ENCODE measurements at regions not wholly inside any gene's neighbourhood (a gene's known extent, or its start where the extent isn't known, plus 50 kb on each side); places are given as distances from the start of the nearest gene placed in this dataset.

- Histone ChIP-seq H3K27me3 (ENCODE audit: control insufficient read depth in 1 of 2, insufficient read depth in 2 of 2, low read length in 2 of 2) (no peaks in the 10 kb centered on the region), H3K36me3 (ENCODE audit: insufficient read depth, low read length) (no peaks in the 10 kb centered on the region), H3K9me3 (ENCODE audit: control insufficient read depth in 1 of 2, insufficient read depth in 1 of 2, low read length in 2 of 2) (no peaks in the 10 kb centered on the region), H3K27ac (ENCODE audit: low read depth in 1 of 2, low read length in 2 of 2) (no peak overlapping the region), H3K4me3 (ENCODE audit: low read length) (no peak overlapping the region), H3K4me1 (ENCODE audit: insufficient read depth, low read length) (no peaks in the 10 kb centered on the region)
- DNase-seq (no peak), ATAC-seq (ENCODE audit: poor library complexity) (no peak)
- intact Hi-C loops (cut with DNase I, micrococcal nuclease), result no loop called here
- Mint-ChIP-seq H3K27ac (no peak overlapping the region), H3K36me3 (ENCODE audit: low read depth) (no peaks in the 10 kb centered on the region), H3K4me3 (no peak overlapping the region), H3K9me3 (peaks cover 4% of the 10 kb centered on the region), H3K4me1 (ENCODE audit: low read depth) (no peaks in the 10 kb centered on the region), H3K27me3 (no peaks in the 10 kb centered on the region)
- CTCF ChIA-PET, result no interaction called here
- TF ChIP-seq CTCF (IDR thresholded peaks at IDR 0.05), result no peak
- POLR2A ChIA-PET, result no interaction called here
Measured at GRCh38 chr6:11439876-11440275, 97.7 kb upstream of the TMEM170B start.

DNA sequence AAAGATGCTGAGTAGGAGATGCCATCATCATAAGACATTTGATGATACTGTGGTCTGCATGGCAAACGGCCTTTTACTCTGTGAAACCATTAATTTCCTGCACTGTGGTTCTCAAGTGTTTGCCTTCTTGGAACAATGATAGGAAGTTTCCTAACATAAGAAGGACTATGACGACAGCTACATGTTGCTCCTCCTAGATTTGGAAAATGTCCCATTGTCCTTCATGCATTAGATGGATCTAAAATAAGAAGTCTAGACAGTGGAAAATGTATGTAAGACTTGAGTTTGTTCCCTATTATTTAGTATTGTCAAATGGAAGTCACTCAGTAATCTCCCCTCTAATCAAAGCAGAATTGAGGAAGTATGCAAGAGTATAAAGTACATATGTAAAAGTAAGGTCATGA, 98.5 kb upstream of the TMEM170B start:
- H3K27ac Mint-ChIP-seq, result no peak overlapping the region
- ChIA-PET POLR2A (no interaction called here), CTCF (no interaction called here)
- Histone ChIP-seq H3K36me3 (ENCODE audit: insufficient read depth, low read length) (no peaks in the 10 kb centered on the region), H3K4me1 (ENCODE audit: insufficient read depth, low read length) (no peaks in the 10 kb centered on the region), H3K9me3 (ENCODE audit: control insufficient read depth in 1 of 2, insufficient read depth in 1 of 2, low read length in 2 of 2) (no peaks in the 10 kb centered on the region), H3K27me3 (ENCODE audit: control insufficient read depth in 1 of 2, insufficient read depth in 2 of 2, low read length in 2 of 2) (no peaks in the 10 kb centered on the region), H3K4me3 (ENCODE audit: low read length) (no peak overlapping the region), H3K27ac (ENCODE audit: low read depth in 1 of 2, low read length in 2 of 2) (no peak overlapping the region)
- DNase-seq, result no peak
- no peaks in the 10 kb centered on the region for H3K36me3 Mint-ChIP-seq (ENCODE audit: low read depth)
- no peaks in the 10 kb centered on the region for H3K9me3 Mint-ChIP-seq
- no peak for ATAC-seq (ENCODE audit: poor library complexity)
- TF ChIP-seq CTCF (IDR thresholded peaks at IDR 0.05), result no peak
- intact Hi-C loops (cut with DNase I, micrococcal nuclease), result no loop called here
- no peak overlapping the region for H3K4me3 Mint-ChIP-seq
- H3K4me1 Mint-ChIP-seq (ENCODE audit: low read depth), result no peaks in the 10 kb centered on the region
- no peaks in the 10 kb centered on the region for H3K27me3 Mint-ChIP-seq

GRCh38 chr6:11437824-11438459, 99.6 kb upstream of the TMEM170B start:
- H3K27me3 Mint-ChIP-seq, result no peaks in the 10 kb centered on the region
- POLR2A ChIA-PET, result no interaction called here

More at GRCh38 chr6:11437824-11438459, 99.6 kb upstream of the TMEM170B start:
- no peaks in the 10 kb centered on the region for H3K4me1 Mint-ChIP-seq (ENCODE audit: low read depth)
- no peak overlapping the region for H3K27ac Mint-ChIP-seq
- H3K36me3 ChIP-seq (ENCODE audit: insufficient read depth, low read length), result no peaks in the 10 kb centered on the region
- no peak for TF ChIP-seq CTCF (IDR thresholded peaks at IDR 0.05)
- intact Hi-C loops (cut with DNase I, micrococcal nuclease), result no loop called here
- CTCF ChIA-PET, result no interaction called here
- H3K27ac ChIP-seq (ENCODE audit: low read depth in 1 of 2, low read length in 2 of 2), result no peak overlapping the region
- ATAC-seq (ENCODE audit: poor library complexity), result no peak
- H3K36me3 Mint-ChIP-seq (ENCODE audit: low read depth), result no peaks in the 10 kb centered on the region
- H3K9me3 ChIP-seq (ENCODE audit: control insufficient read depth in 1 of 2, insufficient read depth in 1 of 2, low read length in 2 of 2), result no peaks in the 10 kb centered on the region
- no peaks in the 10 kb centered on the region for H3K27me3 ChIP-seq (ENCODE audit: control insufficient read depth in 1 of 2, insufficient read depth in 2 of 2, low read length in 2 of 2)
- H3K4me1 ChIP-seq (ENCODE audit: insufficient read depth, low read length), result no peaks in the 10 kb centered on the region
- no peaks in the 10 kb centered on the region for H3K9me3 Mint-ChIP-seq
- DNase-seq, result no peak
- no peak overlapping the region for H3K4me3 ChIP-seq (ENCODE audit: low read length)
- no peak overlapping the region for H3K4me3 Mint-ChIP-seq
